K562 (cell line): ENCODE measurements at regions not wholly inside any gene's neighbourhood (a gene's known extent, or its start where the extent isn't known, plus 50 kb on each side); places are given as distances from the start of the nearest gene placed in this dataset.

Source experiments
- CREM ChIP-seq: IDR thresholded peaks from 2 replicates; pipeline ENCODE4 v1.6.1; 2014; ENCODE audit warnings: antibody characterized with exemption, low read depth
- CTCF ChIP-seq, 3 experiments: IDR thresholded peaks in 2 of 3; conservative IDR thresholded peaks in 1 of 3; 2 replicates each; pipeline ENCODE4 v1.5.1; 2011 to 2012; ENCODE audit warnings: low read length in 3 of 3, mild to moderate bottlenecking in 3 of 3, control low read depth in 2 of 3, improper control_type of control experiment in 1 of 3, inconsistent platforms in 1 of 3, low read depth in 1 of 3, mixed read lengths in 1 of 3, moderate library complexity in 1 of 3; ENCODE audit not compliant: insufficient read depth in 2 of 3
- TEAD4 ChIP-seq, 2 experiments: sonication (generic) in 1 of 2; formaldehyde crosslinking in 1 of 2; IDR thresholded peaks; 2 replicates each; pipeline versions ENCODE4 v1.6.1 to v1.8.0; 2012 to 2022; ENCODE audit warnings: borderline replicate concordance in 1 of 2, inconsistent platforms in 1 of 2, low read length in 1 of 2, mild to moderate bottlenecking in 1 of 2, missing genetic modification reagents in 1 of 2
- YY1 ChIP-seq, 3 experiments: IDR thresholded peaks; 2 replicates each; pipeline ENCODE4 v1.6.1; 2011; ENCODE audit warnings: low read length in 2 of 3, mild to moderate bottlenecking in 2 of 3, moderate library complexity in 2 of 3, borderline replicate concordance in 1 of 3, control low read depth in 1 of 3, low read depth in 1 of 3; ENCODE audit not compliant: insufficient read depth in 3 of 3, insufficient replicate concordance in 2 of 3, control insufficient read depth in 1 of 3, insufficient read length in 1 of 3; ENCODE audit errors: extremely low read depth in 1 of 3
- ZKSCAN3 ChIP-seq: fragments of 250-450 bp; sonication (Bioruptor Pico); IDR thresholded peaks from 2 replicates; pipeline ENCODE4 v1.4.0; 2020
- ZNF696 ChIP-seq: fragments of 250-450 bp; sonication (Bioruptor Pico); conservative IDR thresholded peaks from 2 replicates; pipeline ENCODE4 v1.4.0; 2020; ENCODE audit warnings: mild to moderate bottlenecking, moderate library complexity

GRCh38 chr13:80141123-80141849 is 199.6 kb downstream of the SPRY2 start:
- TF ChIP-seq TEAD4 (IDR thresholded peaks at IDR 0.05; ENCODE audit: low read length) (no peak), TEAD4 (CRISPR knock-in tag; IDR thresholded peaks at IDR 0.05; ENCODE audit: borderline replicate concordance) (no peak), CTCF (IDR thresholded peaks at IDR 0.05 in 2 of 3, conservative IDR thresholded peaks at IDR 0.05 in 1 of 3; ENCODE audit: insufficient read depth in 2 of 3, low read depth in 1 of 3, low read length in 3 of 3) (no peak), YY1 (IDR thresholded peaks at IDR 0.05; ENCODE audit: borderline replicate concordance in 1 of 3, control insufficient read depth in 1 of 3, extremely low read depth in 1 of 3, insufficient read depth in 3 of 3, insufficient read length in 1 of 3, insufficient replicate concordance in 2 of 3, low read depth in 1 of 3, low read length in 2 of 3) (no peak), CREM (no peak), ZNF696 (CRISPR knock-in tag) (no peak), ZKSCAN3 (CRISPR knock-in tag) (no peak)
